ENCODE measurements at regions not wholly inside any gene's neighbourhood (a gene's known extent, or its start where the extent isn't known, plus 50 kb on each side); places are given as distances from the start of the nearest gene placed in this dataset.
"Not testable (repeated sequence)": the region's sequence is repeated elsewhere in the genome, so short reads cannot be mapped to it uniquely, and the experiment has no call there.

DNA sequence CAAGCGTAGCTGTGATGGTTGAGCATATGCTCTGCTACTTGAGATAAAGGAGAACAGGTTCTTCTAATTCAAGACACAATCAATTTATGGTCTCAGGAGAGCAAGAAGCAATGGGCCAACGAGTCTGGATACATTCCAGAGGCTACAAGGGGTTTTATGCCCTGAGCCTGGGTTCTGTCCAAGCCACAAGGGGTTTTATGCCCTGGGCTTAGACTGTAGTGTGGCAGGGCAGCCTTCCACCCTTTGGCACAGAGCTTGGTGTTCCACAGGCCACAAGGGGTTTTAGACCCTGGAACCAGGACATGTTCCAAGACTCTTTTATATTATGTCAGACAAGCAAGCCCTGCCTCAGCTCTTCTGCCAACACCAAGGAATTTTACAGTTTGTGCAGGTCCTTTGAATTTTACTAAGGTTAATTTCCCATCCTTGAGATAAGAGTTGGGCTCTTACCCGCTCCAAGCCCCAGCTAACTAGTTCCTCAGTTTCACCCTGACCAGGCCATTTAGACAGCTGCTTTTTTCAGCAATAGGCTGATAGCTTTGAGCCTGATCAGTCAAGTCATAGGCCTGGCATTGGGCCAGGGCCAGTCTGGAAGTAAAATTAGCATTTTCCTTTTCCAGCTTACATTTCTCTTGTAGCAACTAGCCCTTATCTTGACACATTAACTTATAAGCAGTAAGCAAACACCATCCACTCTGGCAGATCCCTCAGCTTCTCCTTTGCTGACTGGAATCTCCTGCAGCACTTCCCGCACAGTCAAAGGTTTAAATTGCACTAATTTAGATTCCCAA is 95.0 kb downstream of the ZNF737 start:
- TF ChIP-seq, protein P1, sequence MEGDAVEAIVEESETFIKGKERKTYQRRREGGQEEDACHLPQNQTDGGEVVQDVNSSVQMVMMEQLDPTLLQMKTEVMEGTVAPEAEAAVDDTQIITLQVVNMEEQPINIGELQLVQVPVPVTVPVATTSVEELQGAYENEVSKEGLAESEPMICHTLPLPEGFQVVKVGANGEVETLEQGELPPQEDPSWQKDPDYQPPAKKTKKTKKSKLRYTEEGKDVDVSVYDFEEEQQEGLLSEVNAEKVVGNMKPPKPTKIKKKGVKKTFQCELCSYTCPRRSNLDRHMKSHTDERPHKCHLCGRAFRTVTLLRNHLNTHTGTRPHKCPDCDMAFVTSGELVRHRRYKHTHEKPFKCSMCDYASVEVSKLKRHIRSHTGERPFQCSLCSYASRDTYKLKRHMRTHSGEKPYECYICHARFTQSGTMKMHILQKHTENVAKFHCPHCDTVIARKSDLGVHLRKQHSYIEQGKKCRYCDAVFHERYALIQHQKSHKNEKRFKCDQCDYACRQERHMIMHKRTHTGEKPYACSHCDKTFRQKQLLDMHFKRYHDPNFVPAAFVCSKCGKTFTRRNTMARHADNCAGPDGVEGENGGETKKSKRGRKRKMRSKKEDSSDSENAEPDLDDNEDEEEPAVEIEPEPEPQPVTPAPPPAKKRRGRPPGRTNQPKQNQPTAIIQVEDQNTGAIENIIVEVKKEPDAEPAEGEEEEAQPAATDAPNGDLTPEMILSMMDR (conservative IDR thresholded peaks at IDR 0.05; ENCODE audit: low read depth), result no peak
- POLR2A ChIA-PET (ENCODE audit: low non-redundant PET), result no interaction called here
- CTCF ChIA-PET, result interaction anchor here (0.6 kb wide), 1 partner anchor 108 kb away, joined by 3 read pairs; no protein-coding TSS in a partner anchor
- no peak overlapping the region for H3K27ac ChIP-seq
- DNase-seq (ENCODE audit: low spot score), result no peak

DNA sequence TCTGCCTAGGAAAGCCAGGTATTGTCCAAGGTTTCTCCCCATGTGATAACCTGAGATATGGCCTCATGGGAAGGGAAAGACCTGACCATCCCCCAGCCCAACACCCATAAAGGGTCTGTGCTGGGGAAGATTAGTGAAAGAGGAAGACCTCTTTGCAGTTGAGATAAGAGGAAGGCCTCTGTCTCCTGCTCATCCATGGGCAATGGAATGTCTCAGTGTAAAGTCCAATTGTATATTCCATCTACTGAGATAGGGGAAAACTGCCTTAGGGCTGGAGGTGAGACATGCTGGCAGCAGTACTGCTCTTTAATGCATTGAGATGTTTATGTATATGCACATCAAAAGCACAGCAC is 99.0 kb downstream of the ZNF737 start:
- POLR2A ChIA-PET (ENCODE audit: low non-redundant PET); DNase-seq (ENCODE audit: low spot score); CTCF ChIA-PET; H3K27ac ChIP-seq: not testable (repeated sequence)

DNA sequence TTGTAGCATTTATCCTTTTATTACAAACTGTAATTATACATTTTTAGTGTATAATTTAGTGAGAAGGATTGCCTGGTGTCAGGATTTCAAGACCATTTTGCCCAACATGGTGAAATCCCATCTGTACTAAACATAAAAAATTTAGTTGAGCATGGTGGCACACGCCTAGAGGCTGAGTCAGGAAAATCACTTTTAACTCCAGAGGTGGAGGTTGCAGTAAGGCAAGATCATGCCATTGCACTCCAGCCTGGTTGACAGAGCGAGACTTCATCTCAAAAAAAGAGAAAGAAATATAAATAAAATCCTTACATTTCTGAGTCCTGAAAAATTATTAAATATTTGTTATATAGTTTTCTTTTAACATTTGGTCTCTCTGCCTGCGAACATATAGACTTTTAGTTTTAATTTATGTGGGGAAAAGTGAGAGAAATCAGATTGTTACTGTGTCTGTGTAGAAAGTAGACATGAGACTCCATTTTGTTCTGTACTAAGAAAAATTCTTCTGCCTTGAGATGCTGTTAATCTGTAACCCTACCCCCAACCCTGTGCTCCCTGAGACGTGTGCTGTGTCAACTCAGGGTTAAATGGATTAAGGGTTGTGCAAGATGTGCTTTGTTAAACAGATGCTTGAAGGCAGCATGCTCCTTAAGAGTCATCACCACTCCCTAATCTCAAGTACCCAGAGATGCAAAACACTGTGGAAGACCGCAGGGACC is 99.5 kb downstream of the ZNF737 start:
- DNase-seq (ENCODE audit: low spot score); H3K27ac ChIP-seq; POLR2A ChIA-PET (ENCODE audit: low non-redundant PET); CTCF ChIA-PET: not testable (repeated sequence)

DNA sequence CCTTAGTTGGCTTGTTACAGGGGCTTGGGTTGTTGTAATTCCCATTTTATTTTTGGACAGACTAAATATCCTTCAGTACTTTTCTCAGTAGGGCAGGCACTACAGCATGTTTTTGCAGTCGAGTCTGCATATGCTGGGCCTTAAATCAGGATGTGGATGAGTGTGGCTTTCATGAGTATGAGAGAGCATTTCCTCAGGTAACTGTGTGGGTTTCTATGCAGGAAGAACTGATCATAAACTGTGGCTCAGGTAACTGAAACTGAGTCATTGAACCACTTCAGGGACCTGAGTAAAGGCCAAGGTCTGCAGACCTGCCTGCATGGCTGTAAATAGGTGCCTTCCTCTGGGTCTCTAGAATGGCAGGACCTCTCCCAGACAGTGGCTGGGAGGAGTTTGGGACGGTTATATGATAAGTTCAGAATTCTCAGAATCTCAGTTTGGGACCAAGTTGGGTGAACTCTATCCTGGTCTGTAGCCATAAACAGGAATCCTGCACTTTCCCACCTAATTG is 112.1 kb downstream of the ZNF737 start:
- POLR2A ChIA-PET (ENCODE audit: low non-redundant PET), result no interaction called here
- CTCF ChIA-PET, result no interaction called here
- DNase-seq (ENCODE audit: low spot score), result no peak
- TF ChIP-seq, protein P1 (conservative IDR thresholded peaks at IDR 0.05; ENCODE audit: low read depth), result no peak
- H3K27ac ChIP-seq, result no peak overlapping the region

DNA sequence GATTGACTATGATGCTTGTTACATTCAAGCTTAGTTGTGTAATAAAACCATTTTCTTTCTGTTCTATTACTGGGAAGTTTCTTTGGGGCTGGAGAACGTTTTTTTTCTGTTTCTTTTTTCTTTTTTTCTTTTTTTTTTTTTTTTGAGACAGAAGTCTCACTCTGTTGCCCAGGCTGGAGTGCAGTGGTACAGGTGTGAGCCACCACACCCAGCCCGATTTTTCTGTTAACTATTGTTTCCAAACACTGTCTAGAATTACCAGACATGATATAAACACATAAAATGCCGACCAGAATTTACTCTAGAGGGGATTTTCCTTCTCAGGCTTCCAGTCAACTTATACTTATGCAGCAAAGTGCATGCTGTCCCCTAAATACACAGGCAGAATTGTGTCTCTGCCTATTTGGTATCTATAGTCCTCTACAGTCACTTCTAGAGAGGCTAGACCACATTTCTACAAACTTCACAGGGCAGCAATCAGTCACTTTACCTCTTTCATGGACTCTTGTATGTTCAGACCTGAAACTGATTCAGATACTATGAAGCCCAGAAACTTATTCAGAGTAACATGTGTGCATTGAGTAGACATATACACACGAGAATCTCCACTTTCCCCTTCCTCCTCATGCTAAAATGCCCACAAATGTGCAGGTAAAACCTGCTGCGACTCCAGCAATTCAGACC is 121.2 kb downstream of the ZNF737 start:
- no peak overlapping the region for H3K27ac ChIP-seq
- TF ChIP-seq, protein P1 (conservative IDR thresholded peaks at IDR 0.05; ENCODE audit: low read depth), result no peak
- DNase-seq (ENCODE audit: low spot score), result no peak
- CTCF ChIA-PET, result interaction anchor here (0.6 kb wide), 1 partner anchor 135 kb away, joined by 8 read pairs; no protein-coding TSS in a partner anchor
- POLR2A ChIA-PET (ENCODE audit: low non-redundant PET), result no interaction called here

DNA sequence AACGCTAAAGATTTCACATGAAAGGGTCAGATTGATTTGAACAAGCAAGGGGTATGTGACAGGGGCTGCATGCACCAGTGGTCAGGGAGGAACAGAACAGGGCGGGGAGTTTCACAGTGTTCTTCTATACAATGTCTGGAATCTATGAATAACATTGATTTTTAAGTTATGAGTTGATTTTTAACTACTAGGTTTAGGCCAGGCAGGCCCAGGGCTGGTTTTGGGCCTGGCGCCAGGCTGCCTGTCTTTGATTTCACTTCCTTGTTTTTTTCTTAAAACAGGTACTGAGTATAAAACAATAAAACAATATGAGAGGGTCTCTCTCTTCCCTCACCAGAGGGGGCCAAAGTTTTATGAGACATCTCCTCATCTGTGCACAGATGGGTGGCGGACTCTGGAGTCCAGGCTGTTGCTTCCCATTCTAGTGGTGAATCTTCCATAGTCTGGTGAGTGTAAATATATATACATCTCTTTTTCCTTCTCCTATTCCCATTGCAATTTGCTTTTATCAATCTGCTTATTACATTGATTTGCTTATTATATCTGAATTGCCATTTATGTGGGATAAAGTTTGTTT is 133.2 kb downstream of the ZNF737 start:
- CTCF ChIA-PET; DNase-seq (ENCODE audit: low spot score); POLR2A ChIA-PET (ENCODE audit: low non-redundant PET); H3K27ac ChIP-seq: not testable (repeated sequence)

DNA sequence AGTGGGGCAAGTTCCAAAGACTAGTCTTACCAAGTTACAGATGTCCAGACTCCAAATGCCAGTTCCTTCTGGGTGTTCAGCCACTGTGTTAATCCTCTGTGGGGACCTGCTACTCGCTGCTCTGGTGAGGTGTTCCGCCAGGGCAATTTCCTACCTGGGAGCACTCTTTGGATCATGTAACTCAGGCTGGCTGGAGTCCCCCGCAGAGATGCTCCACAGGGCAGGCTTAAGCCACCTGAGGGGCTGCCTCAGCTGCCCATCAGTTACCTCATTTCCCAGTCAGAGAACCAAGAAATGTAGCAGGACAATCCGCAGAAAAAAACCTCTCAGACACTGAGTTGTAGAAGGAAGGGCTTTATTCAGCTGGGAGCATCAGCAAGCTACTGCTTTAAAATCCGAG is 133.8 kb downstream of the ZNF737 start:
- TF ChIP-seq, protein P1 (conservative IDR thresholded peaks at IDR 0.05; ENCODE audit: low read depth), result no peak
- POLR2A ChIA-PET (ENCODE audit: low non-redundant PET), result no interaction called here

More for the DNA sequence above, 133.8 kb downstream of the ZNF737 start:
- DNase-seq (ENCODE audit: low spot score), result no peak
- CTCF ChIA-PET, result no interaction called here
- H3K27ac ChIP-seq, result no peak overlapping the region

Data from RWPE1 (cell line).